K562 (cell line): ENCODE measurements at regions not wholly inside any gene's neighbourhood (a gene's known extent, or its start where the extent isn't known, plus 50 kb on each side); places are given as distances from the start of the nearest gene placed in this dataset.

ENCODE experiments used
- ATAC-seq: fragments of 200-7000 bp; cut with Tn5 transposase; 3 replicates; pipeline ENCODE4 v1.9.1; 2020; ENCODE audit warnings: moderate library complexity
- BruUV-seq: library from RNA; stranded (reverse); fragments of 400-500 nt; replicated peaks from 2 replicates; lab custom pipeline; 2021; lab: Mats Ljungman, UMichigan
- CTCF ChIA-PET: fragments of 300-600 bp; formaldehyde crosslinking; extraction: SDS; loops from one replicate; lab custom pipeline; 2021; ENCODE audit warnings: low intra/inter-chr PET ratio; lab: Yijun Ruan, JAX
- POLR2A ChIA-PET: fragments of 300-600, 350-650 bp; sonication (Branson Sonifier 250); formaldehyde crosslinking; extraction: SDS; loops from one replicate; lab custom pipeline; 2021; ENCODE audit warnings: antibody characterized with exemption, inconsistent platforms; lab: Yijun Ruan, JAX
- DNase-seq, 4 experiments: peaks; one replicate each; pipeline versions ENCODE4 v3.0.0 to v3.0.0-alpha.2; 2011 to 2018; ENCODE audit warnings: low spot score in 3 of 4, mixed read lengths in 3 of 4; ENCODE audit errors: extremely low read depth in 1 of 4
- FAIRE-seq: peaks from 2 replicates; lab custom pipeline; 2011; peaks lifted over from hg19 to GRCh38; lab: Jason Lieb, UNC
- H2AFZ ChIP-seq: 2 replicates; pipeline ENCODE4 v1.6.0; 2011; ENCODE audit warnings: low read depth, low read length, control low read depth, inconsistent platforms
- H3K27ac ChIP-seq: fragments of 200-600 bp; 3 replicates; pipeline ENCODE4 v1.8.0; 2011; ENCODE audit warnings: low read depth, mild to moderate bottlenecking, control low read depth, inconsistent platforms, low read length, moderate library complexity, mixed read lengths; ENCODE audit errors: extremely low read depth
- H3K27me3 ChIP-seq, 2 experiments: fragments of 300-600 bp in 1 of 2; 2 replicates in 1 of 2; 3 replicates in 1 of 2; pipeline versions ENCODE4 v1.6.0 to v1.8.0; 2011; ENCODE audit warnings: inconsistent platforms in 2 of 2, low read length in 2 of 2, mild to moderate bottlenecking in 1 of 2, mixed read lengths in 1 of 2, moderate library complexity in 1 of 2; ENCODE audit not compliant: control insufficient read depth in 2 of 2, insufficient read depth in 2 of 2
- H3K36me3 ChIP-seq: fragments of 300-600 bp; 3 replicates; pipeline ENCODE4 v1.8.0; 2011; ENCODE audit warnings: mild to moderate bottlenecking, low read length, inconsistent platforms; ENCODE audit not compliant: control insufficient read depth, insufficient read depth
- H3K4me1 ChIP-seq, 2 experiments: fragments of 200-600 bp in 1 of 2; replicated peaks in 1 of 2; 2 replicates in 1 of 2; 3 replicates in 1 of 2; pipeline versions ENCODE4 v1.5.1 to v1.8.0; 2011; ENCODE audit warnings: inconsistent platforms in 2 of 2, low read length in 2 of 2, mild to moderate bottlenecking in 1 of 2, mixed read lengths in 1 of 2, moderate library complexity in 1 of 2; ENCODE audit not compliant: control insufficient read depth in 2 of 2, insufficient read depth in 2 of 2
- H3K4me2 ChIP-seq: 2 replicates; pipeline ENCODE4 v1.6.1; 2011; ENCODE audit warnings: low read length, control low read depth, inconsistent platforms, mixed read lengths; ENCODE audit not compliant: insufficient read depth
- H3K4me3 ChIP-seq: fragments of 200-600 bp; sonication (generic), shearing (Covaris generic); 2 replicates; pipeline ENCODE4 v1.5.1; 2016; ENCODE audit warnings: control low read depth, inconsistent platforms
- H3K79me2 ChIP-seq: fragments of 200-600 bp; 3 replicates; pipeline ENCODE4 v1.8.0; 2011; ENCODE audit warnings: low read length, inconsistent platforms; ENCODE audit not compliant: control insufficient read depth, insufficient read depth
- H3K9ac ChIP-seq, 2 experiments: 2 replicates each; pipeline versions ENCODE4 v1.6.0 to v1.6.1; 2011; ENCODE audit warnings: low read depth in 2 of 2, low read length in 2 of 2, control low read depth in 1 of 2, inconsistent platforms in 1 of 2, mild to moderate bottlenecking in 1 of 2, mixed read lengths in 1 of 2; ENCODE audit not compliant: insufficient read depth in 1 of 2
- H3K9me1 ChIP-seq: one replicate; pipeline ENCODE4 v1.6.0; 2011; ENCODE audit warnings: inconsistent platforms, mild to moderate bottlenecking, low read length, moderate library complexity; ENCODE audit not compliant: control insufficient read depth, insufficient read depth
- H3K9me3 ChIP-seq: replicated peaks from 2 replicates; pipeline ENCODE4 v1.5.1; 2011; ENCODE audit warnings: low read depth, low read length, inconsistent platforms; ENCODE audit not compliant: control insufficient read depth, insufficient read depth
- H4K20me1 ChIP-seq: replicated peaks from 2 replicates; pipeline ENCODE4 v1.6.1; 2011; ENCODE audit warnings: low read length, inconsistent platforms, mixed read lengths; ENCODE audit not compliant: control insufficient read depth, insufficient read depth
- CHD1 ChIP-seq: fragments of 200-600 bp; sonication (generic); IDR thresholded peaks from one replicate; pipeline ENCODE4 v1.6.1; 2012; ENCODE audit warnings: mild to moderate bottlenecking, moderate library complexity, low read length, inconsistent platforms
- E4F1 ChIP-seq: fragments of 250-450 bp; sonication (Bioruptor Pico); IDR thresholded peaks from 2 replicates; pipeline ENCODE4 v1.5.0; 2021; ENCODE audit warnings: mild to moderate bottlenecking, borderline replicate concordance
- FOXP4 ChIP-seq: sonication (generic); formaldehyde crosslinking; IDR thresholded peaks from 2 replicates; pipeline ENCODE4 v1.8.0; 2022; ENCODE audit warnings: mild to moderate bottlenecking, missing genetic modification reagents, borderline replicate concordance
- NR3C1 ChIP-seq: sonication (generic); formaldehyde crosslinking; IDR thresholded peaks from 2 replicates; pipeline ENCODE4 v1.8.1; 2022; ENCODE audit warnings: missing genetic modification reagents
- PHF21A ChIP-seq: fragments of 450-650 bp; IDR thresholded peaks from 2 replicates; pipeline ENCODE4 v1.6.1; 2017; ENCODE audit warnings: low read depth, borderline replicate concordance
- RUNX1 ChIP-seq: sonication (generic); IDR thresholded peaks from 2 replicates; pipeline ENCODE4 v1.6.1; 2016; ENCODE audit warnings: antibody characterized with exemption, low read depth
- SMAD2 ChIP-seq: fragments of 150-350 bp; IDR thresholded peaks from 2 replicates; pipeline ENCODE4 v1.6.1; 2014; ENCODE audit warnings: low read depth, mild to moderate bottlenecking, low read length
- TFAM ChIP-seq: fragments of 250-450 bp; sonication (Bioruptor Pico); conservative IDR thresholded peaks from 2 replicates; pipeline ENCODE4 v1.5.0; 2021; ENCODE audit warnings: mild to moderate bottlenecking, moderate library complexity
- U2AF1 ChIP-seq: fragments of 200-400 bp; formaldehyde crosslinking; optimal IDR thresholded peaks from 2 replicates; pipeline ENCODE3; 2017; ENCODE audit warnings: mild to moderate bottlenecking, low read depth, low read length, moderate library complexity
- ZBTB26 ChIP-seq: fragments of 450-650 bp; formaldehyde crosslinking; IDR thresholded peaks from 2 replicates; pipeline ENCODE4 v1.4.0; 2022; ENCODE audit warnings: missing genetic modification characterization
- WGBS: fragments of 100-300 bp; shearing (Covaris generic); methylation state at CpG from one replicate; pipeline ENCODE4 v1.1.6; 2016; ENCODE audit warnings: low coverage, mixed read lengths; ENCODE audit not compliant: insufficient coverage; ENCODE audit errors: missing lambda C conversion rate; 5-methylcytosine and 5-hydroxymethylcytosine counted together
- in situ Hi-C: fragments of 300-500 bp; cut with MboI; formaldehyde crosslinking; loops from 4 replicates; pipeline ENCODE4 v1.15.0; 2018; ENCODE audit warnings: inconsistent platforms, mixed read lengths
- intact Hi-C: fragments of 100-400 bp; cut with micrococcal nuclease; formaldehyde crosslinking; loops from 2 replicates; pipeline ENCODE4 v1.14.2; 2022

GRCh38 chrX:148309413-148309812 lies 191.0 kb upstream of the AFF2 start:
- no peak for TF ChIP-seq TFAM
- no peak for TF ChIP-seq RUNX1
- Histone ChIP-seq H3K9ac (no peak overlapping the region), H3K4me2 (no peak overlapping the region), H4K20me1 (no peaks in the 10 kb centered on the region), H2AFZ (no peak overlapping the region), H3K79me2 (no peaks in the 10 kb centered on the region), H3K4me3 (no peak overlapping the region), H3K27me3 (no peaks in the 10 kb centered on the region), H3K9me1 (no peaks in the 10 kb centered on the region), H3K36me3 (no peaks in the 10 kb centered on the region), H3K9me3 (no peaks in the 10 kb centered on the region), H3K27ac (no peak overlapping the region), H3K4me1 (no peaks in the 10 kb centered on the region)
- no peak for ATAC-seq
- no TSS peak for BruUV-seq
- 4% methylated on average over 3 of the region's 3 CpGs for WGBS
- FAIRE-seq: no peak
- intact Hi-C loops (no loop called here), in situ Hi-C loops (no loop called here)
- ChIA-PET POLR2A (no interaction called here), CTCF (no interaction called here)
- DNase-seq: no peak

- Histone ChIP-seq H3K79me2 (no peaks in the 10 kb centered on the region), H3K9me3 (no peaks in the 10 kb centered on the region), H3K9me1 (no peaks in the 10 kb centered on the region), H4K20me1 (no peaks in the 10 kb centered on the region), H3K27me3 (no peaks in the 10 kb centered on the region), H3K4me3 (no peak overlapping the region), H3K4me2 (no peak overlapping the region), H3K4me1 (no peaks in the 10 kb centered on the region), H3K27ac (no peak overlapping the region), H3K9ac (no peak overlapping the region), H2AFZ (no peak overlapping the region), H3K36me3 (no peaks in the 10 kb centered on the region)
- in situ Hi-C loops: no loop called here
- ATAC-seq (no peak), DNase-seq (no peak), FAIRE-seq (no peak)
- intact Hi-C loops: no loop called here
- WGBS: no CpG with 5 or more reads among the region's 1 CpG
- ChIA-PET CTCF (no interaction called here), POLR2A (no interaction called here)
- no TSS peak for BruUV-seq
- TF ChIP-seq CHD1: no peak
- no peak for TF ChIP-seq SMAD2
- no peak for TF ChIP-seq ZBTB26
- TF ChIP-seq E4F1 (CRISPR knock-in tag): no peak
- TF ChIP-seq U2AF1: no peak
- no peak for TF ChIP-seq PHF21A
- no peak for TF ChIP-seq FOXP4 (CRISPR knock-in tag)
- no peak for TF ChIP-seq NR3C1 (CRISPR knock-in tag)
Observed at GRCh38 chrX:148310426-148311165, 189.8 kb upstream of the AFF2 start.
